Activated CD8-positive, alpha-beta memory T cell treated with anti-CD3 and anti-CD28 coated beads for 36 hours (primary cell): ENCODE measurements at regions not wholly inside any gene's neighbourhood (a gene's known extent, or its start where the extent isn't known, plus 50 kb on each side); places are given as distances from the start of the nearest gene placed in this dataset.

ENCODE experiments used
- CTCF ChIA-PET: fragments of 350-600 bp; sonication (Branson Sonifier 250); formaldehyde crosslinking; loops from one replicate; lab custom pipeline; 2021; ENCODE audit warnings: antibody characterized with exemption; lab: Charles Lee
- POLR2A ChIA-PET: fragments of 350-600 bp; sonication (Branson Sonifier 250); formaldehyde crosslinking; loops from one replicate; lab custom pipeline; 2021; ENCODE audit warnings: antibody characterized with exemption; lab: Charles Lee

GRCh38 chr13:80139196-80139595 lies 201.7 kb downstream of the SPRY2 start:
- ChIA-PET POLR2A (no interaction called here), CTCF (no interaction called here)

GRCh38 chr13:80137994-80138393 lies 202.9 kb downstream of the SPRY2 start:
- POLR2A ChIA-PET, result no interaction called here
- CTCF ChIA-PET, result no interaction called here

- ChIA-PET CTCF (no interaction called here), POLR2A (no interaction called here)
Observed at GRCh38 chr13:80134346-80134745, 206.6 kb downstream of the SPRY2 start.

- CTCF ChIA-PET, result no interaction called here
- POLR2A ChIA-PET, result no interaction called here
Observed at GRCh38 chr13:80133631-80134261, 207.2 kb downstream of the SPRY2 start.

- POLR2A ChIA-PET, result no interaction called here
- CTCF ChIA-PET, result no interaction called here
Observed at GRCh38 chr13:80132741-80133601, 208.0 kb downstream of the SPRY2 start.

GRCh38 chr13:80131204-80131603 lies 209.7 kb downstream of the SPRY2 start:
- ChIA-PET POLR2A (no interaction called here), CTCF (no interaction called here)

GRCh38 chr13:80126389-80127068 lies 214.4 kb downstream of the SPRY2 start:
- ChIA-PET CTCF (no interaction called here), POLR2A (no interaction called here)

- ChIA-PET CTCF (no interaction called here), POLR2A (no interaction called here)
Observed at GRCh38 chr13:80123945-80124344, 217.0 kb downstream of the SPRY2 start.

GRCh38 chr13:80121038-80121437 lies 219.9 kb downstream of the SPRY2 start:
- ChIA-PET CTCF (no interaction called here), POLR2A (no interaction called here)

GRCh38 chr13:80118506-80118905 lies 222.4 kb downstream of the SPRY2 start:
- ChIA-PET POLR2A (no interaction called here), CTCF (no interaction called here)

- ChIA-PET CTCF (no interaction called here), POLR2A (no interaction called here)
Observed at GRCh38 chr13:80118099-80118498, 222.8 kb downstream of the SPRY2 start.

GRCh38 chr13:80117515-80117914 lies 223.4 kb downstream of the SPRY2 start:
- POLR2A ChIA-PET, result no interaction called here
- CTCF ChIA-PET, result no interaction called here

GRCh38 chr13:80116107-80116506 lies 224.8 kb downstream of the SPRY2 start:
- CTCF ChIA-PET, result no interaction called here
- POLR2A ChIA-PET, result no interaction called here

GRCh38 chr13:80115616-80116015 lies 225.3 kb downstream of the SPRY2 start:
- ChIA-PET CTCF (no interaction called here), POLR2A (no interaction called here)

GRCh38 chr13:80113714-80114454 lies 227.0 kb downstream of the SPRY2 start:
- ChIA-PET CTCF (no interaction called here), POLR2A (no interaction called here)

- CTCF ChIA-PET, result no interaction called here
Observed at GRCh38 chr13:80109303-80109702, 231.6 kb downstream of the SPRY2 start.

GRCh38 chr13:80105350-80105749 lies 235.6 kb downstream of the SPRY2 start:
- POLR2A ChIA-PET, result no interaction called here
- CTCF ChIA-PET, result no interaction called here

More at GRCh38 chr13:80109303-80109702, 231.6 kb downstream of the SPRY2 start:
- POLR2A ChIA-PET, result no interaction called here

- CTCF ChIA-PET, result no interaction called here
- POLR2A ChIA-PET, result no interaction called here
Observed at GRCh38 chr13:80101040-80101439, 239.9 kb downstream of the SPRY2 start.

- CTCF ChIA-PET, result no interaction called here
- POLR2A ChIA-PET, result no interaction called here
Observed at GRCh38 chr13:80100636-80101035, 240.3 kb downstream of the SPRY2 start.

GRCh38 chr13:80097561-80097960 lies 243.4 kb downstream of the SPRY2 start:
- POLR2A ChIA-PET, result no interaction called here
- CTCF ChIA-PET, result no interaction called here
